NCI-H1092 treated with DMSO at 0.1 percent for 48 hours (cell line): ENCODE measurements at regions not wholly inside any gene's neighbourhood (a gene's known extent, or its start where the extent isn't known, plus 50 kb on each side); places are given as distances from the start of the nearest gene placed in this dataset.
"Not testable (repeated sequence)": the region's sequence is repeated elsewhere in the genome, so short reads cannot be mapped to it uniquely, and the experiment has no call there.

ENCODE experiments used
- DNase-seq: peaks from one replicate; lab custom pipeline; 2025; lab: John Stamatoyannopoulos, UW

DNA sequence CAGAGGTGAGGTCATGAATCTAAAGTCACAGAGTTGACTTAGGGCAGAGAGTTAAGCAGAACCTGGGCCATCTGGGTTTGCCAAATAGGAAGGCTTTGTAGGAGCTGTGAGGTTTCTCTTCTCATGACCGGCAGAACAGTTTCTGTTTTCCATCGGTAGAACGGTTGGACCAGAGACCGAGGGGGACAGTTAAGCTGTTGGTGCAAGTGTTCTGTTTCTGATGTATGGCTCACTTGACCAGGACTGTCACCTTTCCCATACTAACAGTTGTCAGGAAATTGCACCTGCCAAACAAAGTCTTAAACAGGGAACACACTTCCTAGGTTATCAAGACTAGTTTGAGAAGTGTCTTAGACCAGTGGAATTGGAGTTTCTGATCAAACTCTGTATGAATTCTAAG, 158.3 kb downstream of the PDCD6IP start:
- no peak for DNase-seq

GRCh38 chr3:33957176-33957575, 158.7 kb downstream of the PDCD6IP start:
- DNase-seq, result no peak

DNA sequence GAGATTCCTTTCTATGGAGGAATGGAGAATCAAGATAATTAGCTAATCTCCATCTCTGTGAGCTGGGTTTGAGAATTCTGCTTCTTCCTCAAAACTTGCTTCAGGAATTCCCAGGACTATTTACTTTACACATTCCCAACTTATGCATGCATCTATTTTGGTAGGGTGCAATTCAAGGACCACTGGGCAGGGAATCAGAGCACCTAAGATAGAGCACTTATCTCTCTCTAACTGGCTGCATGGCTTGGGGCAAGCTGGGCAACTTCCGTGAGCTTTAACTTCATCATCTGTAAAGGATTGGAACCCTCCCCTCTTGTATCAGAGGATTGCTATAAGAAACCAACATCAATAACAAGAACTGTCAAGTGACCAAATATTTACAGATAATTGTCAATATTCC, 160.2 kb downstream of the PDCD6IP start:
- DNase-seq, result no peak

GRCh38 chr3:33962396-33962795, 164.0 kb downstream of the PDCD6IP start:
- DNase-seq, result no peak

DNA sequence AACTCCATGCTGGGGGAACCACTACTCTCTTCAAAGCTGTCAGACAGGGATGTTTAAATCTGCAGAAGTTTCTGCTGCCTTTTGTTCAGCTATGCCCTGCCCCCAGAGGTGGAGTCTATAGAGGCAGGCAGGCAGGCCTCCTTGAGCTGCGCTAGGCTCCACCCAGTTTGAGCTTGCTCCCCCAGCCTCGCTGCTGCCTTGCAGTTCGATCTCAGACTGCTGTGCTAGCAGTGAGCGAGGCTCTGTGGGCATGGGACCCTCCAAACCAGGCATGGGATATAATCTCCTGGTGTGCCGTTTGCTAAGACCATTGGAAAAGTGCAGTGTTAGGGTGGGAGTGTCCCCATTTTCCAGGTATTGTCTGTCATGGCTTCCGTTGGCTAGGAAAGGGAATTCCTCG, 171.8 kb downstream of the PDCD6IP start:
- DNase-seq, result not testable (repeated sequence)

DNA sequence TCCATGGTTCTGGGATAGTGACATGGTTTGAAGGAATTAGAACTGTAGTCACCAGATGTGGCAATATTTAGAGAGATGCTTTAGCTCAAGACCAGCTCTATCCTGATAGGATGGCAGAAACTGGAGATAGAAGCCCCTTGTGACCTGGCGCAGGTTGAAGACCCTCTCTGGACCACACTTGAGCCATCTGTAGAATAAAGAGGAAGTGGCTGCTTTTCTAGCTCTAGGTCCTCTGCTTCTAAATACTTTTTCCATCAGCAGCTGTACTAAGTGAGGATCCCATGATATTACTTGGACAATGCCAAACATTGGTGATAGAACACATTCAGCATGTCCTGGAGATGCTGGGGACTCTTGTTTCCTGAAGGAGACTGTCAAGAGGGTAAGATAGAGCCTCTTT, 172.6 kb downstream of the PDCD6IP start:
- no peak for DNase-seq

DNA sequence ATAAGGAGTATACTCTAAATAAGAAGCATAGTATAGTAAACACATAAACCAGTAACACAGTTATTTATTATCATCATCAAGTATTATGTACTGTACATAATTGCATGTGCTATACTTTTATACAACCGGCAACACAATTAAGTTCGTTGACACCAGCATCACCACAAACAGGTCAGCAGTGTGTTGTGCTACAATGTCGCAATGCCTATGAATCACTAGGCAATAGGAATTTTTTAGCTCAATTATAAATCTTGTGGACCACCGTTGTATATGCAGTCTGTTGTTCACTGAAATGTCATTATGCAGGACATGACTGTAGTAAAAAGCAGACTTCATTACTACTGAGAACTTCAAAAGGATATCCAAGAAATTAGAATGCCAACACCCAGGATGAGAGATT, 177.0 kb downstream of the PDCD6IP start:
- DNase-seq, result no peak

DNA sequence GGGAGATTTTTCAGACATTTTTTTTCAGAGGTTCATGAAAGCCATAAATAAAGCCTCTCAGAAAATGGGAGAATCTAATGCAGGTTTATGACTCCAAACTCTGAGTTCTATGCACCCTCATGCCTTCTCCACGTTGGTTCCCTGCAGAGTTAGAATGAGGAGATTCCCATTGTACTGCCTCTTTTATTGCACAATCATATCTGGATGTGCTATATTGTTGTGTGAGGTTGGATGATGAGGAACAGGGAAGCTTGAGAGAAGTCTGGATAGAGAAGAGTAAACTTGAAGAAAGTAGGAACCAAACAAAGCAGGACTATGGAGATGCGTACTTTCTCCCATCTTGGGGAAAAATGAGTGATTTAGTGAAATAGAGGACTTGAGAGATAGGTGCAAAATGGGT, 178.8 kb downstream of the PDCD6IP start:
- DNase-seq, result no peak

- DNase-seq, result peak; percentile 12
These were observed 181.8 kb downstream of the PDCD6IP start for GRCh38 chr3:33980252-33980651.

- no peak for DNase-seq
These were observed 183.9 kb downstream of the PDCD6IP start for GRCh38 chr3:33982269-33982798.

DNA sequence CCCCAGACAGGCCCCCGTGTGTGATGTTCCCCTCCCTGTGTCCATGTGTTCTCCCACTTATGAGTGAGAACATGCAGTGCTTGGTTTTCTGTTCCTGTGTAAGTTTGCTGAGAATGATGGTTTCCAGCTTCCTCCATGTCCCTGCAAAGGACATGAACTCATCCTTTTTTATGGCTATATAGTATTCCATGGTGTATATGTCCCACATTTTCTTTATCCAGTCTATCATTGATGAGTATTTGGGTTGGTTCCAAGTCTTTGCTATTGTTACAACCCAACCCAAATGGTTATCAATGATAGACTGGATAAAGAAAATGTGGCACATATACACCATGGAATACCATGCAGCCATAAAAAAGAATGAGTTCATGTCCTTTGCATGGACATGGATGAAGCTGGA, 184.5 kb downstream of the PDCD6IP start:
- DNase-seq, result not testable (repeated sequence)

GRCh38 chr3:33989229-33989628, 190.8 kb downstream of the PDCD6IP start:
- no peak for DNase-seq

GRCh38 chr3:33991673-33992072, 193.2 kb downstream of the PDCD6IP start:
- no peak for DNase-seq

DNA sequence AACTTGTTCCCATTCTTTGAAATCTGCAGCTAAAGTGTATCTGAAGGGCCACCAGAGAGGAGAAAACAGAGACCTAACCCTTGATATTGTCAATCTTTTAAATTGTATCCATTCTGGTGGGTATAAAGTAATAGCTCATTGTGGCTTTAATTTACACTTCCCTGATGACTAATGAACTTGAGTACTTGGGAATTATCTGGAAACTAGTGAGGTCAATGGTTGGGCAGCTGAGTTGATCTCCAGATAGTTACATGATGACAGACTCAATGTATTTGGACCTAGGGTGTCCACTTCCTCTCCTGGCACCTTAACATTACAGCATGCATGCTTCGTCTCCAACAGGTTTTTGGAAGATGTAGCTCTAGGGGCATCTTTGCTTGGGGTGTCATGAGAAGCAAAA, 195.2 kb downstream of the PDCD6IP start:
- DNase-seq, result no peak

DNA sequence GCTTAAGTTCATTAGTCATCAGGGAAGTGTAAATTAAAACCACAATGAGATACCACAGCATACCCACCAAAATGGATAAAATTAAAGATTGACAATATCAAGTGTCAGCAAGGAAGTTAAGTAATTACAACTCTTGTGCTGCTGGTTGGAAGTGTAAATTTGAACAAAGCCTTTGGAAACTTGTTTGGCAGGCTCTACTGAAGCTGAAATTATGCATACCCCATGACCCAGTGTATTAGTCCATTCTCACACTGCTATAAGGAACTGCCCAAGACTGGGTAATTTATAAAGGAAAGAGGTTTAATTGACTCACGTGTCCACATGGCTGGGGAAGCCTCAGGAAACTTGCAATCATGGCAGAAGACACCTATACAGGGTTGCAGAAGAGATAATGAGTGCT, 196.1 kb downstream of the PDCD6IP start:
- no peak for DNase-seq

DNA sequence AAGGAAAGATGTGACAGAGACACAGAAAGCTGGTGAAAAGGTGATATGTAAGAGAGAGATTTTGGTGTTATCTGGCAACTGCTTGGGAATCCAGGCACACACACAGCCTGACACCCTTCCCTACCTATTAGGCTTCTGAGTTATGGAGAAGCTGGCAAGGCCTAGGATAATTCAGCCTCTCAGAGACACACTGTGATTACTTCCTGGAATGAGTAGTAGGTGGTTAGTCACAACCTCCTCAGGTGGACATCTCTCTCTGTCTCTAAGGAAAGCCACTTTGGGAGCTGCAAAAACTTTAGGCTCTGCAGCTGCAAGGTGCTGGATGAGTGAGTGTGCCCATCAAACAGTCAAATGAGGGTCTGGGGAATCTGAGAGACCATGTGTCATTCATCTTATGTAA, 201.9 kb downstream of the PDCD6IP start:
- no peak for DNase-seq

DNA sequence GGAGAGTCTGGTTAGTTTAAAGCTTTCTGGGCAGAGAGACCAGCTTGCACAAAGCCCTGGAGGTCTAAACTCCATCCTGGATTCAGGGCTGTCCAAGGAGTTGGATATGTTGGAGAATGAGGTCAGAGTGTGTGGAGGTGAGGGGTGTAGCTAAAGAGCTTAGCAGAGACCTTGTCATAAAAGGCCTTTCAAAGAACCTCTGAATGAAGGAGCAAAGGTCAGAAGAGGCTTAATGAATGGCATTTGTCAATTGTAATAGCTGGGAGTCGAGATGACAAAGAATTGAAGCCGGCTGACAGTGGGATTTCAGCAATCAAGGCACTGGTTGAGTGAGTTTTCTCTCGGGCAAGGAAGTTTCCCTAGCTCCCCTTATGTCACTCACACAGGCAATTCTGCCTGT, 202.6 kb downstream of the PDCD6IP start:
- DNase-seq, result no peak

- no peak for DNase-seq
These were observed 203.6 kb downstream of the PDCD6IP start for GRCh38 chr3:34001990-34002389.

- DNase-seq, result no peak
These were observed 204.2 kb downstream of the PDCD6IP start for GRCh38 chr3:34002569-34003100.

DNA sequence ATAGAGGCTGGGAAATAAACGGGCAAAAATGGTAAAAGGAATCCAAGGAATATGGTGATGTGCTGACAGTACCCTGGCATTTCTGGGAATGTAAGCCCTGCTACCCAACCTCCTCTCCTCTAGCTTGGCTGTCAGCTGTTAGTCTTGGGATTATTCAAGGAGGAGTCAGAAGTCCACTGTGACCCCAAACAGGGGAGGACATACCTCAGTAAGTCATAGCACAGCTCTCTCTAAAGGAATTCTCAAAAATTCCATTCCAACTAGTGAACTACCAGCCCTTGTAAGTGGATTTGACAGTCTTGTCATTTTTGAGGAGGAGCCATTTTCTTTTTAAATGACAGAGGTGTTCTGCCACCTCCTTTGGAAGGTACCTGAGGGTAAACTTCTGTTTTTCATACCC, 207.5 kb downstream of the PDCD6IP start:
- no peak for DNase-seq

DNA sequence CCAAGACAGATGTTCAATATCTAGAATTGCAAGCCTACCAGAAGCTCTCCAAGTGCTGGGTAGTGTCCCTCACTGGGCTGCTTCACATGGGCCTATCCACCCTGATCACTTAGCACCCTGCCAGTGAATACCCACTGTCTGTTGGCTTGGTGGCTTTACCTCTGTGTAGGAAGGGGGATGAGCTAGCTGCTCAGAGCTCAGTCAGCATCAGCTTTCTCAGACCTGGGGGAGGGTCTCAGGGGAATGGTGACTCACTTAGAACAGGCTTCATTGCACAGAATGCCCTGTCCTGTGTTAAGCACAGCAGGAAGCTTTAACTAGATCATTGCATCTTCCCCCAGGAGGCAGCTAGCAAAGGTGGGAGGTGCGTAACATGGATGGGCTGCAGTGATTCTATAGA, 209.8 kb downstream of the PDCD6IP start:
- DNase-seq, result no peak

GRCh38 chr3:34008836-34009809, 210.7 kb downstream of the PDCD6IP start:
- no peak for DNase-seq
